Activated naive CD4-positive, alpha-beta T cell treated with anti-CD3 and anti-CD28 coated beads for 36 hours (primary cell): ENCODE measurements at regions not wholly inside any gene's neighbourhood (a gene's known extent, or its start where the extent isn't known, plus 50 kb on each side); places are given as distances from the start of the nearest gene placed in this dataset.

Experiments
- CTCF ChIA-PET: fragments of 350-600 bp; sonication (Branson Sonifier 250); formaldehyde crosslinking; loops from one replicate; lab custom pipeline; 2021; ENCODE audit warnings: antibody characterized with exemption; lab: Charles Lee
- DNase-seq: peaks from one replicate; pipeline ENCODE4 v3.0.0-alpha.2; 2020
- H3K27ac Mint-ChIP-seq: one replicate; pipeline ENCODE4 v1.8.0; 2021; ENCODE audit warnings: mild to moderate bottlenecking, mixed read lengths
- H3K27me3 Mint-ChIP-seq: one replicate; pipeline ENCODE4 v1.8.0; 2021; ENCODE audit warnings: low read depth, mixed read lengths
- H3K36me3 Mint-ChIP-seq: one replicate; pipeline ENCODE4 v1.8.0; 2021; ENCODE audit warnings: low read depth, mixed read lengths
- H3K4me1 Mint-ChIP-seq: one replicate; pipeline ENCODE4 v1.8.0; 2021; ENCODE audit warnings: low read depth, mixed read lengths
- H3K4me3 Mint-ChIP-seq: one replicate; pipeline ENCODE4 v1.8.0; 2021; ENCODE audit warnings: mild to moderate bottlenecking, moderate library complexity, mixed read lengths
- H3K9me3 Mint-ChIP-seq: one replicate; pipeline ENCODE4 v1.8.0; 2021; ENCODE audit warnings: mixed read lengths
- intact Hi-C: fragments of 100-400 bp; cut with micrococcal nuclease; formaldehyde crosslinking; loops from one replicate; pipeline ENCODE4 v1.15.1; 2023

DNA sequence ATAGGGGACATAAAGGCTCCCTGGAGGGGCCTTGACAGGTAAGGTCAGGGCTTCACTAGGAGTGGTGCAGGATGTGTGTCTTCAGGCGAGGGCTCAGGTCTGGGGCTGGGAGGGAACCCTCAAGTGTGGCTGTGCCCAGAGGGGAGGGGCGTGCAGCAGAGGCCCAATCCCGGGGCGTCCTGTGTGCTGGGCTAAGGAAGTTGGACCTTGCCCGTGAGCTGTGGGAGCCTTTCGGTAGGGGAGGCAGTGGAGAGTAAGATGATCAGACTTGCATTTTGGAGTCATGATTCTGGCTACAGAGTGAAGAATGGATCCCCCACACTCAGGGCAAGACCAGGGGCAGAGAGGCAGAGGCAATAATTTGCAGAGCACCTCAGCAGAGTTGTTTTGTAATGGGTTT lies 145.4 kb downstream of the BUB3 start:
- intact Hi-C loops, result no loop called here
- Mint-ChIP-seq H3K4me1 (no peaks in the 10 kb centered on the region), H3K36me3 (no peaks in the 10 kb centered on the region)

DNA sequence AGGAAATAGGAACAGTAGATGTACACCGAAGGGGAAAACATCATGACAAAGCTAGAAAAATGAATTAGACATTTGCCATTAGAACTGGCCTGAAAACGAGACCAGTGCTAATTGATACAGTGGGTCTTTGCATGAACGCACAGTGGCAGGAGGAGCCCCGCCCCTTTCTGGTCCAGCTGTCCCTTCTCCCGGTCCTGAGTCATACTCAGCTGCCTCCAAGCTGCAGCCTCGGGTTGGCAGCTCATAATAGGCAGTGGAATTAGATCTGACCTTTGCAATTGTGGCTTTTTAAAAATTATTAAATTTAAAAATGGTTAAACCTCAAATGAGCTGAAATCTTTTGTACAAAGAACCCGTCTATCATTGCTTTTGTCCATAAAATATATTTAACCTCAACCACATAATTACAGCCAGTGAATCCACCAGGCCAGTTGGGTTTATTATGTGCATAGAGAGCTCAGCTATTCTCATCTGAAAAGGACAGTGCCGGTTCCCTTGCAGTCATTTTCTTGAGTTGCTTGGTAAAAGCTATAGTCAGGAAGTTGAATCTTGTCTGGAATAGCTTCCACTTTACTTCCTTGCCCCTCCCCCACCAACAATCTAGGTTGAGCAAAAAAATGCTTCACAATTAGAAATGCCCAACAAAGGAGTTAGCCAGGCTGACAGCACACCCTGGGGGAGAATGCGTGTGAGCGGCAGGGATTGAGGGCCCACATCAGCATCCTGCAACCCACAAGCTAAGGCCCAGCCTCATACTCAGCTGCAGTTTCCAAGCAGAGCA lies 147.1 kb downstream of the BUB3 start:
- Mint-ChIP-seq H3K9me3 (no peaks in the 10 kb centered on the region), H3K4me1 (no peaks in the 10 kb centered on the region), H3K36me3 (no peaks in the 10 kb centered on the region), H3K27me3 (no peaks in the 10 kb centered on the region), H3K27ac (no peak overlapping the region), H3K4me3 (no peak overlapping the region)
- DNase-seq, result no peak
- intact Hi-C loops, result no loop called here
- CTCF ChIA-PET, result no interaction called here

More for the DNA sequence above, 145.4 kb downstream of the BUB3 start:
- no peak overlapping the region for H3K27ac Mint-ChIP-seq
- H3K27me3 Mint-ChIP-seq, result no peaks in the 10 kb centered on the region
- no peak overlapping the region for H3K4me3 Mint-ChIP-seq
- no peak for DNase-seq
- CTCF ChIA-PET, result no interaction called here
- no peaks in the 10 kb centered on the region for H3K9me3 Mint-ChIP-seq

DNA sequence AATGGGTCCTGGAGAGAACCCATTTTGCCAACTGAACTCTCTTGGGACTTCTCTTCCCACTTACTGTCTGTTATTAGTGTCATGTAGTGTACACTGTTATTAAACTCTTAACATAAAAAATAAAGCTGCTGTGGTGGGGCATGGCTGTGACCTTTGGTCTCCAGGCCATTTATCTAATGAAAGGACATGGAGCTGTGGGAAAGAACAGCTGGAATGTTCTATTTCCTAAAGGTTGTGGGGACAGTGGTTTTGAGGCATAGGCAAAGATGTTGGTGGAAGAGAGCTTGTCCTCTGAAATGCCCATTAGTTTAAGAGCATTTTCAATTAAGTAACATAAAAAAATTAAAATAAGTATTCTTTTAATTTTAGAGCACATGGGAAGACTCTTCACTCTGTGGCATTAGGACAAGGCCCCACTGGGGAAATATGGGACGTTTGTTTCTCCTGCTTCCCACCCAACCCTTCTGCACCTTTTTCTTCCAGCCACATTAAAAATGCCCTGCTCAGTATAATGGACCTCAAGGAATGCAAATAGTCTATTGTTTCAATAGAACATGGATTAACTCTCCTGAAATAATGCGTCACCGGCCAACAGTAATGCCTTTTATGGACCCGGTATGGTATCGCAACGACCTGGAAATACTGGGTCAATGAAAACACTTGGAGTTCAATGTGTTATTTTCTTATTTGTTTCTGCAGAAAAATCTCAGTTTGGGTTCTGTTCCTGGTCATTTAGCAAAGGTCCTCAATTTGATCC lies 149.6 kb downstream of the BUB3 start:
- Mint-ChIP-seq H3K9me3 (no peaks in the 10 kb centered on the region), H3K27ac (no peak overlapping the region), H3K4me1 (no peaks in the 10 kb centered on the region), H3K36me3 (no peaks in the 10 kb centered on the region), H3K27me3 (no peaks in the 10 kb centered on the region), H3K4me3 (no peak overlapping the region)
- no peak for DNase-seq
- intact Hi-C loops, result no loop called here
- CTCF ChIA-PET, result no interaction called here

DNA sequence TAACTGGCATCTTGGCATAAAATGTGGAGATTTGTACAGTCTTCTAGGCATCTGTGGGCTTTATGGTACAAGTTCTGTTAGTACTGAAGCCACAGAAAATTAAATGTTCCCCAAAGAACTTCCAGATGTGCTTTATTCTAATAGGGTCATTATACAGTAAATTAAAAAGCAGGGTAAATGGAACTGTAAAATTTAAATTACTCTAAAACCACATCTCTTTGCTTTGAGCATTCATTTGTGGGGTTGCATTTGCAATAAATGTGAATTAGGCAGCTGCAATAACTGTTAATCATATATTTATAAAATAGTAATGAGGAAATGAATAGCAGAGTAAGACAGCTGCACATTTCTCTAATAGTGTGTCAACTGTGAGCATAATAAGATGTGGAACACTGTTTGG lies 151.5 kb downstream of the BUB3 start:
- Mint-ChIP-seq H3K4me3 (no peak overlapping the region), H3K36me3 (no peaks in the 10 kb centered on the region), H3K9me3 (no peaks in the 10 kb centered on the region), H3K4me1 (no peaks in the 10 kb centered on the region), H3K27me3 (no peaks in the 10 kb centered on the region), H3K27ac (no peak overlapping the region)
- CTCF ChIA-PET, result interaction anchor here (0.6 to 0.9 kb wide), 2 partner anchors 17 to 832 kb away, joined by 3 read pairs; no protein-coding TSS in a partner anchor
- intact Hi-C loops, result no loop called here
- no peak for DNase-seq

DNA sequence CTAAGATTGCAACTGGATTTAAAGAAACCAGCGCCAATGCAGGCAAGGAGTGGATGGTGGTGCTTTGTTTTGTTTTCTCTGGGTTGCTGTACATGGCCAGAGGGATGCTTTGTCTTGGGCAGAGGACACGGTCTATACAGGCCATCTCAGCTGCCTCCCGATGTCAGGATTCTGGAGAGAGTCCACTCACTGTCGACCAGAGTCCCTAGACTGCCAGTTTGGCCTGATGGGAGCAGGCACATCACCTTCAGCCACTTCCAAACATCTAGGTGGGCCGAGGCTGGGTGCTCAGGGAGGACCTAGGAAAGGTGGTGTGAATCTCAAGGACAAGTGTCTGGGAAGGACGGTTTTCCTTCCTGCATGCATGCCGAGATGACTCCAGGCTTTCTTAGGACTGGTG lies 152.1 kb downstream of the BUB3 start:
- H3K9me3 Mint-ChIP-seq, result no peaks in the 10 kb centered on the region
- no peak overlapping the region for H3K27ac Mint-ChIP-seq
- intact Hi-C loops, result no loop called here
- CTCF ChIA-PET, result interaction anchor here (0.9 kb wide), 1 partner anchor 17 kb away, joined by 3 read pairs; no protein-coding TSS in a partner anchor
- H3K27me3 Mint-ChIP-seq, result no peaks in the 10 kb centered on the region
- DNase-seq, result no peak
- H3K36me3 Mint-ChIP-seq, result no peaks in the 10 kb centered on the region
- no peak overlapping the region for H3K4me3 Mint-ChIP-seq
- no peaks in the 10 kb centered on the region for H3K4me1 Mint-ChIP-seq

DNA sequence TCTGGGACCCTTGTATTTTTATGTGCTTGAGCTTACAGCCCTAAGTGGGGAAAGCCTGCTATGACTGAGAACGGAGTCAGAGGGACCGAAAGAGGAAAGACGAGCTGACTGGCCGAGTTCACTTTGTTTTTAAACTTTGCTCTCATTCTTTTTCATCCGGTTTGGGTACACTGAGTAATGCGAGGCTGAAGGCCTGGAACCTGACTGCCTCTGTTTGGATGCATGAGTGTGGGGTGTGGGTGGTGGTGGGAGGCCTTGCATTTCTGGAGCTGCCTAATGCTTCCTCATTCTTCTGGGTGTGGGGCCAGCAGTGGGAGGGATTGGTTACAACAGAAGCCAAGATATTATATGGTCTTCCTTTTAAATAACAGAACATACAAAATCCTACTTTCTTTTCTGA lies 155.5 kb downstream of the BUB3 start:
- no peak overlapping the region for H3K27ac Mint-ChIP-seq
- CTCF ChIA-PET, result no interaction called here
- no peak overlapping the region for H3K4me3 Mint-ChIP-seq
- no peaks in the 10 kb centered on the region for H3K9me3 Mint-ChIP-seq
- intact Hi-C loops, result no loop called here
- no peaks in the 10 kb centered on the region for H3K36me3 Mint-ChIP-seq
- DNase-seq, result no peak
- no peaks in the 10 kb centered on the region for H3K4me1 Mint-ChIP-seq
- no peaks in the 10 kb centered on the region for H3K27me3 Mint-ChIP-seq

DNA sequence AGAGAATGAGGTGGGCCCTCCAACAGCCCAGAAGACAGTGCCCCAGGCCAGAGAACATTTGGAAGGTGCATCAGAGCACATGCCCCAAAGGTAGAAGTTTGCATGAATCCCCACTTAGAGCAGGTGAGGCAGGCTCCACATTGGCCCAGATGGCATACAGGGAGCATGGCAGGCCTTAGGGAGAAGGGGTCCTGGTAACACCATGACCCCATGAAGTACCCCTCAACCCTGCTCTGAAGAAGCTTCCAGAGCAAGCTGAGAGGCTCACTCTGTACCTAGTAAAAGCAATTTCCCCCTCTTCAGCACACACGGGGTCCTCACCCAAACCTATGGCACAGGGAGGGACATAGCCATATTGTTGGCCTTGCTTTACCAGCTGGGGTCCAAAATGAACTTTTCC lies 162.6 kb downstream of the BUB3 start:
- no peaks in the 10 kb centered on the region for H3K4me1 Mint-ChIP-seq
- no peak overlapping the region for H3K27ac Mint-ChIP-seq

DNA sequence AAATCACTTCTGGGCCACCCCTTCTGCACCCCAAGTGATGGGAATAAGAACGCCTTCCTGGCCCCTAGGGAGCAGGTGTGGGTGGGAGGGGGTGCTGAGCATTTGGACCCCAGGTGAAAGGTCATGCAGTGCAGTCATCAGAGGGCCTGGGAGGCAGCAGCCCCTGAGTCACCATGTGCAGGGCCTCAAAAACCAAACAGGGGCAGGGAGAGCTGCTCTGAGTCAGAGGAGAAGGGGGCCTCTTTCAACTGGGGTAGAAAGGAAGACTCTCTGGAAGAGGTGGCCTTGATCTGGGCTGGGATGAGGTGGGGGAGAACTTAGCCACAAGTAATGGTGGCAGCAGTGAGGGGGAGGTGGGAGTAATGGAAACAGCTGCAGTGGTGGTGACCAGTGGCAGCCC lies 164.3 kb downstream of the BUB3 start:
- H3K4me3 Mint-ChIP-seq, result no peak overlapping the region
- H3K4me1 Mint-ChIP-seq, result no peaks in the 10 kb centered on the region
- no peak overlapping the region for H3K27ac Mint-ChIP-seq
- no peak for DNase-seq
- H3K36me3 Mint-ChIP-seq, result no peaks in the 10 kb centered on the region
- intact Hi-C loops, result no loop called here
- H3K9me3 Mint-ChIP-seq, result no peaks in the 10 kb centered on the region
- H3K27me3 Mint-ChIP-seq, result no peaks in the 10 kb centered on the region
- CTCF ChIA-PET, result no interaction called here

More for the DNA sequence above, 162.6 kb downstream of the BUB3 start:
- Mint-ChIP-seq H3K36me3 (no peaks in the 10 kb centered on the region), H3K27me3 (no peaks in the 10 kb centered on the region), H3K4me3 (no peak overlapping the region), H3K9me3 (no peaks in the 10 kb centered on the region)
- CTCF ChIA-PET, result interaction anchor here (0.6 kb wide), 1 partner anchor 1539 kb away, joined by 3 read pairs; no protein-coding TSS in a partner anchor
- no peak for DNase-seq
- intact Hi-C loops, result no loop called here

DNA sequence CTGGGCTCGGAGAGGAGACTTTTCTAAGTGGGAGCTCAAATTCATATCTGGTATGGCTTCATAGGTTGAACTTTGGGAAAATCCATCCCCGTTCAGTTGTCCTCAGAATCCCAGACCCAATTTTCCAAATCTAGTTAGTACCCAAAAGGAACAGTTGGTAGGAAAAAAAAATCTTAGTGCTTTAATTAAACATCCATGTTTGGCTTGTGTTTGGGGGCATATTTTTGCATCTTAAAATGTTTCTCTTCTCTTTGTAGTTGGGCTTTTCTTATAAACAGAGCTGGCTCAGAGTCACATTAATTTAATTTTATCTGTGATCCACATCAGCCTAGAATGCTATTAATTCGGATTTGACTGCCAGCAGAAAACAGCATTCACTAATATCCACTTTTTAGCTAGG lies 165.9 kb downstream of the BUB3 start:
- CTCF ChIA-PET, result interaction anchor here (1.2 kb wide), 1 partner anchor 92 kb away, joined by 3 read pairs; no protein-coding TSS in a partner anchor
- H3K27me3 Mint-ChIP-seq, result no peaks in the 10 kb centered on the region
- no peaks in the 10 kb centered on the region for H3K9me3 Mint-ChIP-seq
- no peaks in the 10 kb centered on the region for H3K4me1 Mint-ChIP-seq
- no peak overlapping the region for H3K27ac Mint-ChIP-seq
- H3K36me3 Mint-ChIP-seq, result no peaks in the 10 kb centered on the region
- H3K4me3 Mint-ChIP-seq, result no peak overlapping the region
- DNase-seq, result no peak
- intact Hi-C loops, result no loop called here

DNA sequence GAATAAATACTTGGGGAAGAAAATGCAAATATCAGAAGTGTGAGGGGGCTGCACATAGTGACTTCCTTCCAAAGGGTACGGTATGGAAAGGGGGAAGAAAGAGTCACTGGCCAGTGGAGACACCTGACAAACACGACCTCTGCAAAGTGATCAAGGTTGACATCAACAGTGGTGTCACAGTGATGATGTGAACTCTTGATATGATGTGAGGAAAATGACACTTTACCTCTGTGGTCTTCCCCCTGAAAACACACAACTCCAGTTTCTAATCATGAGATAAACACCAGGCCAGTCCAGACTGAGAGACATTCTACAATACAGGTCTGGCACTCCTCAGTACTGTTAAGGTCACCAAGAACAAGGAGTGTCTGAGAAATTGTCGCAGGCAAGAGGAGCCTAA lies 169.7 kb downstream of the BUB3 start:
- no peak for DNase-seq
- peaks cover 7% of the 10 kb centered on the region for H3K9me3 Mint-ChIP-seq
- no peak overlapping the region for H3K27ac Mint-ChIP-seq
- intact Hi-C loops, result no loop called here
- no peaks in the 10 kb centered on the region for H3K27me3 Mint-ChIP-seq
- no peak overlapping the region for H3K4me3 Mint-ChIP-seq
- H3K36me3 Mint-ChIP-seq, result peaks cover 3% of the 10 kb centered on the region
- no peaks in the 10 kb centered on the region for H3K4me1 Mint-ChIP-seq
- CTCF ChIA-PET, result no interaction called here

DNA sequence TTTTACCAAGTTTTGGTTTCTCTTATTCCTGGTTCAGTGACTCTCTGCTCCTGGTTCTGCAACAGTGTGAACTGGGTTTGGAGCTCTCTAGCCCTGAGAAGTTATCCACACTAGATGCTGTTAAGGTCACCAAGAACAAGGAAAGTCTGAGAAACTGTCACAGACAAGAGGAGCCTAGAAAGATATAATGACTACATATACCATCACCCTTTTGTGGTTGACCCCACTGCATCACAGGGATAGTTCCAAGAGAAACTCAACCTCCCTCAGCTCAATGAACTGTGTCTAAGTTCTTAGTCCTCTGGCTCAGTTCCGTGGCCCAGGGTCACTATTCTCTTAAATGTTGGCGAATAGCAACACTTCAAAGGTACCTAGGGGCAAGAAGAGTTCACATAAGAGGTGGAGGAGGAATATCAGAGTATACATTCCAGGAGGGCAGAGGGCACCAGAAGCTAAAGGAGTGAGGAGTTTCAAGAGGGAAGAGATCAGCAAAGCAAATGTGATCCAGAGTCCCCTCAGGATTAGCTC lies 171.5 kb downstream of the BUB3 start:
- no peak overlapping the region for H3K4me3 Mint-ChIP-seq
- intact Hi-C loops, result no loop called here
- CTCF ChIA-PET, result no interaction called here
- H3K4me1 Mint-ChIP-seq, result no peaks in the 10 kb centered on the region
- peaks cover 7% of the 10 kb centered on the region for H3K9me3 Mint-ChIP-seq
- peaks cover 2% of the 10 kb centered on the region for H3K27me3 Mint-ChIP-seq
- peaks cover 3% of the 10 kb centered on the region for H3K36me3 Mint-ChIP-seq
- no peak for DNase-seq
- H3K27ac Mint-ChIP-seq, result no peak overlapping the region

DNA sequence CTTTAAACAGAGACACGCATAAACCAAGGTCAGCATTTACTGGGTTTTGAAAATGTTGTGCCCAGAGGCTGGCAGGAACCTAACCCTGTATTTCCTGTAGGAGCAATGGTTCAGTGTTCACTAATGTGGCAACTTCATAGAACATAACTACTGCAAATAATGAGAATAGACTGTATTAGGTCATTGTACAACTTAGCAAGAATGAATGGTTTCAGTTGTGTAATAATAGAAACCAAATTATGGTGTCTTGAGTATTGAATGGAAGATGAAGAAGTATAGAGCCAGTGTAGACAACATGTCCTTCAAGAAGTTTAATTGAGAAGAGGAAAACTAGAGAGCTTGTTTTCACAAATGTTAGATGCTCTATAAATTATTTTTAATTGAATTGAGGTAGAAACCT lies 172.5 kb downstream of the BUB3 start:
- no peak for DNase-seq
- Mint-ChIP-seq H3K9me3 (peaks cover 7% of the 10 kb centered on the region), H3K36me3 (peaks cover 3% of the 10 kb centered on the region), H3K27me3 (peaks cover 2% of the 10 kb centered on the region), H3K27ac (no peak overlapping the region), H3K4me1 (no peaks in the 10 kb centered on the region), H3K4me3 (no peak overlapping the region)
- intact Hi-C loops, result no loop called here
- CTCF ChIA-PET, result no interaction called here
